ENCODE measurements at regions not wholly inside any gene's neighbourhood (a gene's known extent, or its start where the extent isn't known, plus 50 kb on each side); places are given as distances from the start of the nearest gene placed in this dataset.

DNA sequence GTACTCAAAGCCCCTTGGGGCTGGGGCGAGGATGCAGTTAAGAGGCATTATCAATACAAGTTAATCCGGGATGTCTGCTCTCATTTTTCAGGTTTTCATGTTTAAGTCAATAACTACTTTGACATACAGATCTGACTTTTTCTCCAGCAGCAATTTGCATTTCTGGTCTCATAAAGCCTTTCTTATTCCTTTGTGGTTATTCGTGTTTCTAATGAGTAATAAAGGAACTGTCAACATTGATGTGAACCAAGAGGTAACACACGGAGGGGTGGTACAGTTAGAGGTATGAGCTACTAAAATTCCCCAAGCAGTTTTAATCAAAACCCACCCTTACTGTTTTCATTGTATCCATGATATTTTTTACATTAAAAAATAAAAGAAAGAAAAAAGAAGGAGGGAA, 138.0 kb upstream of the NFIB start:
- TF ChIP-seq, protein P1, sequence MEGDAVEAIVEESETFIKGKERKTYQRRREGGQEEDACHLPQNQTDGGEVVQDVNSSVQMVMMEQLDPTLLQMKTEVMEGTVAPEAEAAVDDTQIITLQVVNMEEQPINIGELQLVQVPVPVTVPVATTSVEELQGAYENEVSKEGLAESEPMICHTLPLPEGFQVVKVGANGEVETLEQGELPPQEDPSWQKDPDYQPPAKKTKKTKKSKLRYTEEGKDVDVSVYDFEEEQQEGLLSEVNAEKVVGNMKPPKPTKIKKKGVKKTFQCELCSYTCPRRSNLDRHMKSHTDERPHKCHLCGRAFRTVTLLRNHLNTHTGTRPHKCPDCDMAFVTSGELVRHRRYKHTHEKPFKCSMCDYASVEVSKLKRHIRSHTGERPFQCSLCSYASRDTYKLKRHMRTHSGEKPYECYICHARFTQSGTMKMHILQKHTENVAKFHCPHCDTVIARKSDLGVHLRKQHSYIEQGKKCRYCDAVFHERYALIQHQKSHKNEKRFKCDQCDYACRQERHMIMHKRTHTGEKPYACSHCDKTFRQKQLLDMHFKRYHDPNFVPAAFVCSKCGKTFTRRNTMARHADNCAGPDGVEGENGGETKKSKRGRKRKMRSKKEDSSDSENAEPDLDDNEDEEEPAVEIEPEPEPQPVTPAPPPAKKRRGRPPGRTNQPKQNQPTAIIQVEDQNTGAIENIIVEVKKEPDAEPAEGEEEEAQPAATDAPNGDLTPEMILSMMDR (IDR thresholded peaks at IDR 0.05) = no peak
- TF ChIP-seq POLR2AphosphoS5 (IDR thresholded peaks at IDR 0.05; ENCODE audit: low read depth, low read length) (no peak), SIN3A (IDR thresholded peaks at IDR 0.05; ENCODE audit: borderline replicate concordance, insufficient read depth, low read depth, low read length) (no peak), TCF7L2 (IDR thresholded peaks at IDR 0.05; ENCODE audit: low read depth, low read length) (no peak)
- TF ChIP-seq, protein P2, sequence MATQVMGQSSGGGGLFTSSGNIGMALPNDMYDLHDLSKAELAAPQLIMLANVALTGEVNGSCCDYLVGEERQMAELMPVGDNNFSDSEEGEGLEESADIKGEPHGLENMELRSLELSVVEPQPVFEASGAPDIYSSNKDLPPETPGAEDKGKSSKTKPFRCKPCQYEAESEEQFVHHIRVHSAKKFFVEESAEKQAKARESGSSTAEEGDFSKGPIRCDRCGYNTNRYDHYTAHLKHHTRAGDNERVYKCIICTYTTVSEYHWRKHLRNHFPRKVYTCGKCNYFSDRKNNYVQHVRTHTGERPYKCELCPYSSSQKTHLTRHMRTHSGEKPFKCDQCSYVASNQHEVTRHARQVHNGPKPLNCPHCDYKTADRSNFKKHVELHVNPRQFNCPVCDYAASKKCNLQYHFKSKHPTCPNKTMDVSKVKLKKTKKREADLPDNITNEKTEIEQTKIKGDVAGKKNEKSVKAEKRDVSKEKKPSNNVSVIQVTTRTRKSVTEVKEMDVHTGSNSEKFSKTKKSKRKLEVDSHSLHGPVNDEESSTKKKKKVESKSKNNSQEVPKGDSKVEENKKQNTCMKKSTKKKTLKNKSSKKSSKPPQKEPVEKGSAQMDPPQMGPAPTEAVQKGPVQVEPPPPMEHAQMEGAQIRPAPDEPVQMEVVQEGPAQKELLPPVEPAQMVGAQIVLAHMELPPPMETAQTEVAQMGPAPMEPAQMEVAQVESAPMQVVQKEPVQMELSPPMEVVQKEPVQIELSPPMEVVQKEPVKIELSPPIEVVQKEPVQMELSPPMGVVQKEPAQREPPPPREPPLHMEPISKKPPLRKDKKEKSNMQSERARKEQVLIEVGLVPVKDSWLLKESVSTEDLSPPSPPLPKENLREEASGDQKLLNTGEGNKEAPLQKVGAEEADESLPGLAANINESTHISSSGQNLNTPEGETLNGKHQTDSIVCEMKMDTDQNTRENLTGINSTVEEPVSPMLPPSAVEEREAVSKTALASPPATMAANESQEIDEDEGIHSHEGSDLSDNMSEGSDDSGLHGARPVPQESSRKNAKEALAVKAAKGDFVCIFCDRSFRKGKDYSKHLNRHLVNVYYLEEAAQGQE (IDR thresholded peaks at IDR 0.05; ENCODE audit: insufficient read depth in 1 of 2, low read depth in 2 of 2, low read length in 1 of 2) = no peak
